HCT116 (cell line): ENCODE measurements at regions not wholly inside any gene's neighbourhood (a gene's known extent, or its start where the extent isn't known, plus 50 kb on each side); places are given as distances from the start of the nearest gene placed in this dataset.

Experiments
- ATAC-seq: fragments of 200-7000 bp; cut with Tn5 transposase; 2 replicates; pipeline ENCODE4 v1.9.1; 2020; ENCODE audit warnings: mild to moderate bottlenecking, moderate library complexity
- BruUV-seq: library from RNA; stranded (reverse); fragments of 400-500 nt; replicated peaks from 2 replicates; lab custom pipeline; 2021; lab: Mats Ljungman, UMichigan
- CTCF ChIA-PET: fragments of 300-600 bp; sonication (Branson Sonifier 250); formaldehyde crosslinking; loops from one replicate; lab custom pipeline; 2021; ENCODE audit warnings: antibody characterized with exemption; lab: Charles Lee
- POLR2A ChIA-PET: fragments of 300-600, 350-600 bp; sonication (Branson Sonifier 250); formaldehyde crosslinking; loops from one replicate; lab custom pipeline; 2021; ENCODE audit warnings: antibody characterized with exemption; lab: Charles Lee
- RAD21 ChIA-PET, 2 experiments: fragments of 300-600 bp; sonication (Branson Sonifier 250); formaldehyde crosslinking; loops; one replicate each; lab custom pipeline; 2023; ENCODE audit warnings: low total read pairs in 2 of 2; ENCODE audit not compliant: uncharacterized antibody in 2 of 2, unreplicated experiment in 2 of 2, low non-redundant PET in 1 of 2; lab: Charles Lee
- DNase-seq: peaks from one replicate; pipeline ENCODE4 v3.0.0-alpha.2; 2010; ENCODE audit warnings: low read depth, low spot score
- H2AFZ ChIP-seq: fragments of 200-600 bp; shearing (Covaris generic), sonication (generic); 2 replicates; pipeline ENCODE4 v1.6.1; 2017; ENCODE audit warnings: low read depth, mixed run types, mixed read lengths, antibody characterized with exemption, low read length; ENCODE audit not compliant: poor library complexity, severe bottlenecking
- H3K27ac ChIP-seq: 2 replicates; pipeline ENCODE4 v1.5.1; 2012; ENCODE audit warnings: low read depth, low read length
- H3K27me3 ChIP-seq: fragments of 200-600 bp; sonication (generic); 2 replicates; pipeline ENCODE4 v1.6.1; 2016; ENCODE audit warnings: mixed run types, low read length, mixed read lengths; ENCODE audit not compliant: insufficient read depth
- H3K36me3 ChIP-seq, 2 experiments: fragments of 200-500 bp in 1 of 2; fragments of 200-600 bp in 1 of 2; sonication (Bioruptor generic) in 1 of 2; sonication (generic) in 1 of 2; 2 replicates each; pipeline versions ENCODE4 v1.5.1 to v1.6.1; 2014 to 2016; ENCODE audit warnings: low read length in 2 of 2, inconsistent platforms in 1 of 2, mixed read lengths in 1 of 2, mixed run types in 1 of 2; ENCODE audit not compliant: insufficient read depth in 2 of 2, control insufficient read depth in 1 of 2
- H3K4me1 ChIP-seq, 2 experiments: fragments of 200-600 bp in 1 of 2; sonication (generic) in 1 of 2; 2 replicates each; pipeline versions ENCODE4 v1.5.1 to v1.6.1; 2012 to 2017; ENCODE audit warnings: low read length in 2 of 2, inconsistent platforms in 1 of 2, mild to moderate bottlenecking in 1 of 2, mixed read lengths in 1 of 2, mixed run types in 1 of 2, moderate library complexity in 1 of 2; ENCODE audit not compliant: insufficient read depth in 2 of 2, control insufficient read depth in 1 of 2
- H3K4me2 ChIP-seq: fragments of 200-600 bp; sonication (generic); 2 replicates; pipeline ENCODE4 v1.6.1; 2017; ENCODE audit warnings: mixed run types, low read length, mixed read lengths
- H3K4me3 ChIP-seq, 2 experiments: fragments of 200-600 bp in 1 of 2; sonication (generic) in 1 of 2; replicated peaks in 1 of 2; 2 replicates each; pipeline ENCODE4 v1.5.1; 2011 to 2016; ENCODE audit warnings: low read length in 2 of 2, control low read depth in 1 of 2, low read depth in 1 of 2, mild to moderate bottlenecking in 1 of 2, mixed read lengths in 1 of 2, mixed run types in 1 of 2
- H3K79me2 ChIP-seq: fragments of 200-600 bp; sonication (generic); 2 replicates; pipeline ENCODE4 v1.6.1; 2017; ENCODE audit warnings: mild to moderate bottlenecking, mixed run types, low read length, moderate library complexity, mixed read lengths; ENCODE audit not compliant: insufficient read depth
- H3K9ac ChIP-seq: fragments of 200-600 bp; sonication (generic); 2 replicates; pipeline ENCODE4 v1.6.1; 2016; ENCODE audit warnings: low read length, mixed read lengths
- H3K9me2 ChIP-seq: fragments of 200-600 bp; sonication (generic), shearing (Covaris generic); 2 replicates; pipeline ENCODE4 v1.6.1; 2017; ENCODE audit warnings: mixed run types, mild to moderate bottlenecking, moderate library complexity; ENCODE audit not compliant: insufficient read depth
- H3K9me3 ChIP-seq, 2 experiments: fragments of 200-500 bp in 1 of 2; fragments of 200-600 bp in 1 of 2; sonication (Bioruptor generic) in 1 of 2; sonication (generic) in 1 of 2; 2 replicates each; pipeline ENCODE4 v1.6.1; 2014 to 2017; ENCODE audit warnings: low read length in 2 of 2, mixed read lengths in 2 of 2, inconsistent platforms in 1 of 2, low read depth in 1 of 2, mild to moderate bottlenecking in 1 of 2, mixed run types in 1 of 2, moderate library complexity in 1 of 2; ENCODE audit not compliant: control insufficient read depth in 1 of 2, insufficient read depth in 1 of 2
- H4K20me1 ChIP-seq: fragments of 200-600 bp; sonication (generic), shearing (Covaris generic); 2 replicates; pipeline ENCODE4 v1.6.1; 2017; ENCODE audit warnings: mixed run types, mild to moderate bottlenecking, moderate library complexity; ENCODE audit not compliant: insufficient read depth
- ATF3 ChIP-seq: IDR thresholded peaks from 2 replicates; pipeline ENCODE4 v1.6.1; 2012
- CBX3 ChIP-seq: IDR thresholded peaks from 2 replicates; pipeline ENCODE4 v1.6.1; 2012; ENCODE audit warnings: low read depth
- CTCF ChIP-seq, 3 experiments: fragments of 200-600 bp in 1 of 3; sonication (generic) in 1 of 3; IDR thresholded peaks in 2 of 3; conservative IDR thresholded peaks in 1 of 3; 2 replicates each; pipeline ENCODE4 v1.5.1; 2012 to 2017; ENCODE audit warnings: low read depth in 2 of 3, low read length in 2 of 3, antibody characterized with exemption in 1 of 3, borderline replicate concordance in 1 of 3, control low read depth in 1 of 3, mild to moderate bottlenecking in 1 of 3, mixed read lengths in 1 of 3, mixed run types in 1 of 3, moderate library complexity in 1 of 3; ENCODE audit not compliant: insufficient read depth in 1 of 3
- SIN3A ChIP-seq: IDR thresholded peaks from 2 replicates; pipeline ENCODE4 v1.6.1; 2012; ENCODE audit warnings: low read depth
- SRF ChIP-seq: IDR thresholded peaks from 2 replicates; pipeline ENCODE4 v1.6.1; 2012; ENCODE audit warnings: low read depth
- TCF7L2 ChIP-seq: IDR thresholded peaks from 2 replicates; pipeline ENCODE4 v1.7.0; 2011; ENCODE audit warnings: borderline replicate concordance, inconsistent platforms; ENCODE audit not compliant: insufficient read depth, insufficient read length; ENCODE audit errors: extremely low read depth
- ZBTB33 ChIP-seq: IDR thresholded peaks from 2 replicates; pipeline ENCODE4 v1.6.1; 2011; ENCODE audit warnings: mild to moderate bottlenecking, low read length, moderate library complexity; ENCODE audit not compliant: insufficient replicate concordance; ENCODE audit errors: extremely low read depth
- ZFX ChIP-seq: fragments of 450-650 bp; IDR thresholded peaks from 2 replicates; pipeline ENCODE4 v1.6.1; 2017
- intact Hi-C: fragments of 100-400 bp; cut with micrococcal nuclease; formaldehyde crosslinking; loops from 2 replicates; pipeline ENCODE4 v1.10.0; 2022

GRCh38 chr9:12878351-12878978, 103.6 kb downstream of the LURAP1L start:
- Histone ChIP-seq H3K4me3 (no peak overlapping the region), H3K9me2 (no peaks in the 10 kb centered on the region), H3K79me2 (no peaks in the 10 kb centered on the region), H3K27ac (no peak overlapping the region), H3K9ac (no peak overlapping the region), H3K36me3 (no peaks in the 10 kb centered on the region), H3K9me3 (no peaks in the 10 kb centered on the region), H4K20me1 (no peaks in the 10 kb centered on the region; the same call in 1 of the 2 replicates), H2AFZ (no peak overlapping the region), H3K4me2 (no peak overlapping the region), H3K4me1 (no peaks in the 10 kb centered on the region), H3K27me3 (no peaks in the 10 kb centered on the region)
- intact Hi-C loops: no loop called here
- TF ChIP-seq ZBTB33 (no peak), SIN3A (no peak), ZFX (no peak), SRF (no peak)
- BruUV-seq: no TSS peak
- ATAC-seq (no peak), DNase-seq (no peak)
- CTCF ChIA-PET: no interaction called here
- POLR2A ChIA-PET: no interaction called here
- RAD21 ChIA-PET: interaction anchor here in 1 of 2 experiments (0.7 kb wide), 1 partner anchor 152 kb away, joined by 3 read pairs; no protein-coding TSS in a partner anchor

- Histone ChIP-seq H3K79me2 (no peaks in the 10 kb centered on the region), H3K36me3 (no peaks in the 10 kb centered on the region), H4K20me1 (no peaks in the 10 kb centered on the region; the same call in 1 of the 2 replicates), H3K4me1 (no peaks in the 10 kb centered on the region), H3K9me2 (no peaks in the 10 kb centered on the region), H3K9ac (no peak overlapping the region), H3K27ac (no peak overlapping the region), H3K4me3 (no peak overlapping the region), H3K4me2 (no peak overlapping the region), H3K9me3 (no peaks in the 10 kb centered on the region), H2AFZ (no peak overlapping the region), H3K27me3 (no peaks in the 10 kb centered on the region)
- ChIA-PET POLR2A (no interaction called here), RAD21 (no interaction called here), CTCF (interaction anchor here (1.2 to 1.4 kb wide), 2 partner anchors 161 to 178 kb away, joined by 3 read pairs; no protein-coding TSS in a partner anchor)
- ATAC-seq (no peak), DNase-seq (no peak)
- no TSS peak for BruUV-seq
- intact Hi-C loops: loop anchor here (5.0 kb wide), 1 partner anchor 103 kb away; the partner anchor contains the start of gene LURAP1L
- TF ChIP-seq TCF7L2: no peak
- TF ChIP-seq ATF3: no peak
- no peak for TF ChIP-seq ZFX
- TF ChIP-seq CBX3: no peak
- TF ChIP-seq CTCF (IDR thresholded peaks at IDR 0.05 in 2 of 3, conservative IDR thresholded peaks at IDR 0.05 in 1 of 3; ENCODE audit: borderline replicate concordance in 1 of 3, insufficient read depth in 1 of 3, low read depth in 2 of 3, low read length in 2 of 3): no peak
Measured at GRCh38 chr9:12879961-12880360, 105.1 kb downstream of the LURAP1L start.
